Mammary epithelial cell (primary cell): ENCODE measurements at regions not wholly inside any gene's neighbourhood (a gene's known extent, or its start where the extent isn't known, plus 50 kb on each side); places are given as distances from the start of the nearest gene placed in this dataset.

Experiments used
- CTCF ChIP-seq, 2 donors: IDR thresholded peaks in 1 of 2; conservative IDR thresholded peaks in 1 of 2; 2 replicates each; pipeline ENCODE4 v1.5.1; 2011 to 2012; ENCODE audit warnings: inconsistent platforms in 2 of 2, low read length in 2 of 2, mild to moderate bottlenecking in 2 of 2, control low read depth in 1 of 2, low read depth in 1 of 2; ENCODE audit not compliant: insufficient read depth in 1 of 2; ENCODE audit errors: extremely low read depth in 1 of 2
- EZH2 ChIP-seq: IDR thresholded peaks from 2 replicates; pipeline ENCODE4 v1.6.1; 2012; ENCODE audit warnings: low read length, inconsistent platforms, borderline replicate concordance

GRCh38 chr3:23130406-23130805 is 72.7 kb upstream of the UBE2E2 start:
- TF ChIP-seq CTCF (conservative IDR thresholded peaks at IDR 0.05 in 1 of 2, IDR thresholded peaks at IDR 0.05 in 1 of 2; ENCODE audit: extremely low read depth in 1 of 2, insufficient read depth in 1 of 2, low read depth in 1 of 2, low read length in 2 of 2) (no peak), EZH2 (no peak)
